ENCODE measurements at regions not wholly inside any gene's neighbourhood (a gene's known extent, or its start where the extent isn't known, plus 50 kb on each side); places are given as distances from the start of the nearest gene placed in this dataset.

- intact Hi-C loops (cut with micrococcal nuclease) = no loop called here
Measured at GRCh38 chr17:20938988-20939615, 103.7 kb downstream of the USP22 start.

GRCh38 chr17:20941872-20942271 is 100.9 kb downstream of the USP22 start:
- ATAC-seq (no peak), DNase-seq (no peak)
- H3K4me2 ChIP-seq (ENCODE audit: low read length) = no peak overlapping the region
- no peaks in the 10 kb centered on the region for H3K9me3 ChIP-seq (ENCODE audit: low read length)
- no peak overlapping the region for H2AFZ ChIP-seq (ENCODE audit: low read length)
- H3K9ac ChIP-seq (ENCODE audit: low read length) = no peak overlapping the region
- intact Hi-C loops (cut with micrococcal nuclease) = loop anchor here (5.0 kb wide), 1 partner anchor 50 kb away; no protein-coding TSS in a partner anchor
- BruUV-seq (replicated peaks) = no TSS peak
- POLR2A ChIA-PET (ENCODE audit: unreplicated experiment) = no interaction called here
- H3K79me2 ChIP-seq (ENCODE audit: low read length) = no peaks in the 10 kb centered on the region
- H3K4me1 ChIP-seq (ENCODE audit: insufficient read depth, low read length) = peaks cover 4% of the 10 kb centered on the region; the same call in 1 of the 2 replicates
- no peaks in the 10 kb centered on the region for H3K9me2 ChIP-seq (replicated peaks; ENCODE audit: low read length)
- CTCF ChIA-PET = no interaction called here
- no peaks in the 10 kb centered on the region for H3K36me3 ChIP-seq (ENCODE audit: low read depth, low read length)
- no peaks in the 10 kb centered on the region for H4K20me1 ChIP-seq (ENCODE audit: low read length)
- peaks cover 11% of the 10 kb centered on the region for H3K27me3 ChIP-seq (ENCODE audit: low read length)
- H3K4me3 ChIP-seq (ENCODE audit: low read length) = no peak overlapping the region
- H3K27ac ChIP-seq (ENCODE audit: low read length) = no peak overlapping the region
- TF ChIP-seq EZH2phosphoT487 (IDR thresholded peaks at IDR 0.05; ENCODE audit: borderline replicate concordance, low read length) (no peak), CTCF (conservative IDR thresholded peaks at IDR 0.05; ENCODE audit: low read depth, low read length) (no peak), EZH2 (IDR thresholded peaks at IDR 0.05; ENCODE audit: low read length, unreplicated experiment) (no peak)
- no peaks in the 10 kb centered on the region for H3F3A ChIP-seq (ENCODE audit: low read length, unreplicated experiment)

More at GRCh38 chr17:20938988-20939615, 103.7 kb downstream of the USP22 start:
- H3K4me1 ChIP-seq (ENCODE audit: insufficient read depth, low read length) = peaks cover 30% of the 10 kb centered on the region
- no peak overlapping the region for H3K4me3 ChIP-seq (ENCODE audit: low read length)
- H3K79me2 ChIP-seq (ENCODE audit: low read length) = no peaks in the 10 kb centered on the region
- no peak for DNase-seq
- ChIA-PET POLR2A (ENCODE audit: unreplicated experiment) (interaction anchor here (0.6 kb wide), 1 partner anchor 35 kb away, joined by 3 read pairs; no protein-coding TSS in a partner anchor), CTCF (no interaction called here)
- H2AFZ ChIP-seq (ENCODE audit: low read length) = no peak overlapping the region
- peaks cover 5% of the 10 kb centered on the region for H3F3A ChIP-seq (ENCODE audit: low read length, unreplicated experiment)
- H3K9ac ChIP-seq (ENCODE audit: low read length) = no peak overlapping the region
- no peak overlapping the region for H3K27ac ChIP-seq (ENCODE audit: low read length)
- no peaks in the 10 kb centered on the region for H3K9me2 ChIP-seq (replicated peaks; ENCODE audit: low read length)
- BruUV-seq (replicated peaks) = no TSS peak
- H3K36me3 ChIP-seq (ENCODE audit: low read depth, low read length) = no peaks in the 10 kb centered on the region
- H3K27me3 ChIP-seq (ENCODE audit: low read length) = no peaks in the 10 kb centered on the region
- no peaks in the 10 kb centered on the region for H3K9me3 ChIP-seq (ENCODE audit: low read length)
- ATAC-seq = no peak
- no peak overlapping the region for H3K4me2 ChIP-seq (ENCODE audit: low read length)
- no peak for TF ChIP-seq EZH2 (IDR thresholded peaks at IDR 0.05; ENCODE audit: low read length, unreplicated experiment)
- no peak for TF ChIP-seq EZH2phosphoT487 (IDR thresholded peaks at IDR 0.05; ENCODE audit: borderline replicate concordance, low read length)
- TF ChIP-seq CTCF (conservative IDR thresholded peaks at IDR 0.05; ENCODE audit: low read depth, low read length) = no peak
- H4K20me1 ChIP-seq (ENCODE audit: low read length) = no peaks in the 10 kb centered on the region
